ENCODE measurements at regions not wholly inside any gene's neighbourhood (a gene's known extent, or its start where the extent isn't known, plus 50 kb on each side); places are given as distances from the start of the nearest gene placed in this dataset.

DNA sequence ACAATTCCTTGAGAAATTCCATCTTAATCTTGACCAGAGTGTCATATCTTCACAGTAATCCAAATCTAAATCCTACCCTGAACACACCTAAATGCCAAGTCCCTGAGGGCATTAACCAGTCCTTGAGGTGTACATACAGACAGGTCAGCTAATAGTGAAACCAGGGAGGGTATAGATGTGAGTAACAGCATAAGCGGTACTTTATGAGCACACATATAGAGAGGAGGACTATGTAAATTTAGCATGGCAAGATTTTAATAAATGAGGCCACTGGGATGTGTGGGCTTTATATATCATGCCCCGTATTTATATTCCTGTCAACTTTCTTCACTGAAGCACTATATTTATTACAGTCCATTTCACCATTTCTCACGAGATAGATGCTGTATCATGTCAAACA is 80.2 kb downstream of the GP2 start:
- 51 to 58% methylated on average over 3 of the region's 3 CpGs for WGBS, 2 donors

GRCh38 chr16:20243731-20244281 is 83.5 kb downstream of the GP2 start:
- Histone ChIP-seq H3K27ac (no peak overlapping the region), H3K9me3 (no peaks in the 10 kb centered on the region), H3K4me3 (no peak overlapping the region), H3K4me1 (no peaks in the 10 kb centered on the region), H3K27me3 (peaks cover 0 to 5% (median 0%) of the 10 kb centered on the region in 4 donors), H3K36me3 (no peaks in the 10 kb centered on the region)
- TF ChIP-seq POLR2A (IDR thresholded peaks at IDR 0.05) (no peak), CTCF (IDR thresholded peaks at IDR 0.05) (no peak)
- 38 to 40% methylated on average over 3 of the region's 3 CpGs for WGBS, 2 donors
- DNase-seq, result no peak
- intact Hi-C loops (cut with DNase I), result no loop called here

More for the DNA sequence above, 80.2 kb downstream of the GP2 start:
- H3K27ac ChIP-seq, result no peak overlapping the region
- no peaks in the 10 kb centered on the region for H3K27me3 ChIP-seq
- DNase-seq, result no peak
- TF ChIP-seq POLR2A (IDR thresholded peaks at IDR 0.05) (no peak), CTCF (IDR thresholded peaks at IDR 0.05) (no peak)
- H3K9me3 ChIP-seq, result no peaks in the 10 kb centered on the region
- intact Hi-C loops (cut with DNase I), result no loop called here
- H3K4me1 ChIP-seq, result no peaks in the 10 kb centered on the region
- H3K36me3 ChIP-seq, result no peaks in the 10 kb centered on the region
- no peak overlapping the region for H3K4me3 ChIP-seq

GRCh38 chr16:20242568-20243255 is 84.6 kb downstream of the GP2 start:
- no peak for TF ChIP-seq POLR2A (IDR thresholded peaks at IDR 0.05)
- no peak for TF ChIP-seq CTCF (IDR thresholded peaks at IDR 0.05)
- Histone ChIP-seq H3K27ac (no peak overlapping the region), H3K9me3 (no peaks in the 10 kb centered on the region), H3K27me3 (peaks cover 0 to 5% (median 0%) of the 10 kb centered on the region in 4 donors), H3K4me3 (no peak overlapping the region), H3K4me1 (no peaks in the 10 kb centered on the region), H3K36me3 (no peaks in the 10 kb centered on the region)
- DNase-seq, result no peak
- intact Hi-C loops (cut with DNase I), result no loop called here
- 45 to 51% methylated on average over 3 of the region's 3 CpGs for WGBS, 2 donors

GRCh38 chr16:20241321-20241720 is 86.0 kb downstream of the GP2 start:
- peaks cover 0 to 5% (median 0%) of the 10 kb centered on the region in 4 donors for H3K27me3 ChIP-seq

More at GRCh38 chr16:20241321-20241720, 86.0 kb downstream of the GP2 start:
- no peaks in the 10 kb centered on the region for H3K4me1 ChIP-seq
- no peak for TF ChIP-seq CTCF (IDR thresholded peaks at IDR 0.05)
- TF ChIP-seq POLR2A (IDR thresholded peaks at IDR 0.05), result no peak
- no peaks in the 10 kb centered on the region for H3K9me3 ChIP-seq
- H3K4me3 ChIP-seq, result no peak overlapping the region
- no peak for DNase-seq
- 25 to 73% methylated on average over 1 to 2 of the region's 2 CpGs for WGBS, 2 donors
- no peaks in the 10 kb centered on the region for H3K36me3 ChIP-seq
- intact Hi-C loops (cut with DNase I), result no loop called here
- H3K27ac ChIP-seq, result no peak overlapping the region

Data from esophagus squamous epithelium (tissue), 5 donors.